Esophagus squamous epithelium (tissue), 4 donors: ENCODE measurements at regions not wholly inside any gene's neighbourhood (a gene's known extent, or its start where the extent isn't known, plus 50 kb on each side); places are given as distances from the start of the nearest gene placed in this dataset.

Experiments
- CTCF ChIP-seq, 6 experiments: fragments of 450-650 bp in 4 of 6; fragments of 200-600 bp in 2 of 6; sonication (generic) in 2 of 6; IDR thresholded peaks; one replicate each; pipeline ENCODE4 v1.5.1; 2016 to 2019; ENCODE audit warnings: antibody characterized with exemption in 6 of 6, mild to moderate bottlenecking in 4 of 6, moderate library complexity in 4 of 6
- POLR2A ChIP-seq, 4 donors: fragments of 450-650 bp; IDR thresholded peaks; one replicate each; pipeline ENCODE4 v1.6.1; 2017; ENCODE audit warnings: antibody characterized with exemption in 4 of 4, mild to moderate bottlenecking in 4 of 4, moderate library complexity in 3 of 4

- TF ChIP-seq CTCF (IDR thresholded peaks at IDR 0.05) (no peak), POLR2A (IDR thresholded peaks at IDR 0.05) (no peak)
These were observed 969.2 kb upstream of the RBFOX1 start for GRCh38 chr16:6363396-6363795.
